CD14-positive monocyte (primary cell): ENCODE measurements at regions not wholly inside any gene's neighbourhood (a gene's known extent, or its start where the extent isn't known, plus 50 kb on each side); places are given as distances from the start of the nearest gene placed in this dataset.

ENCODE experiments used
- DNase-seq, 3 donors: peaks; one replicate each; pipeline ENCODE4 v3.0.0-alpha.2; 2011 to 2022
- H2AFZ ChIP-seq: 2 replicates; pipeline ENCODE4 v1.6.0; 2012; ENCODE audit warnings: mild to moderate bottlenecking, low read depth, low read length, inconsistent platforms; ENCODE audit not compliant: insufficient read depth, poor library complexity, severe bottlenecking
- H3K27ac ChIP-seq, 2 donors: 1 replicate in 1 of 2; 2 replicates in 1 of 2; pipeline ENCODE4 v1.5.1; 2012 to 2013; ENCODE audit warnings: low read length in 2 of 2, control low read depth in 1 of 2, inconsistent platforms in 1 of 2, low read depth in 1 of 2, mild to moderate bottlenecking in 1 of 2
- H3K27me3 ChIP-seq, 2 donors: one replicate each; pipeline versions ENCODE4 v1.6.0 to v1.6.1; 2011 to 2013; ENCODE audit warnings: low read length in 2 of 2; ENCODE audit not compliant: control insufficient read depth in 2 of 2, insufficient read depth in 2 of 2
- H3K36me3 ChIP-seq, 2 donors: replicated peaks in 1 of 2; 1 replicate in 1 of 2; 2 replicates in 1 of 2; pipeline versions ENCODE4 v1.5.1 to v1.6.1; 2012 to 2013; ENCODE audit warnings: low read length in 2 of 2, control low read depth in 1 of 2, inconsistent platforms in 1 of 2, mild to moderate bottlenecking in 1 of 2; ENCODE audit not compliant: insufficient read depth in 2 of 2, control insufficient read depth in 1 of 2
- H3K4me1 ChIP-seq, 2 donors: 1 replicate in 1 of 2; 2 replicates in 1 of 2; pipeline versions ENCODE4 v1.5.1 to v1.6.1; 2012 to 2013; ENCODE audit warnings: low read length in 2 of 2, control low read depth in 1 of 2, inconsistent platforms in 1 of 2, mild to moderate bottlenecking in 1 of 2, moderate library complexity in 1 of 2; ENCODE audit not compliant: insufficient read depth in 2 of 2, control insufficient read depth in 1 of 2
- H3K4me2 ChIP-seq: replicated peaks from 2 replicates; pipeline ENCODE3; 2012; ENCODE audit warnings: low read length, moderate library complexity, mild to moderate bottlenecking; ENCODE audit not compliant: poor library complexity, severe bottlenecking; ENCODE audit errors: extremely low read depth
- H3K4me3 ChIP-seq, 3 experiments: fragments of 200-600 bp in 1 of 3; sonication (generic) in 1 of 3; replicated peaks in 1 of 3; 1 replicate in 2 of 3; 2 replicates in 1 of 3; pipeline ENCODE4 v1.5.1; 2011 to 2013; ENCODE audit warnings: low read length in 3 of 3, mild to moderate bottlenecking in 3 of 3, control low read depth in 2 of 3, low read depth in 2 of 3, inconsistent platforms in 1 of 3, moderate library complexity in 1 of 3
- H3K79me2 ChIP-seq: 2 replicates; pipeline ENCODE4 v1.6.0; 2012; ENCODE audit warnings: mild to moderate bottlenecking, control low read depth, inconsistent platforms, low read length, moderate library complexity; ENCODE audit not compliant: insufficient read depth
- H3K9ac ChIP-seq: 2 replicates; pipeline ENCODE4 v1.6.0; 2017; ENCODE audit warnings: low read length, mild to moderate bottlenecking; ENCODE audit not compliant: insufficient read depth, poor library complexity, severe bottlenecking
- H3K9me3 ChIP-seq, 2 donors: replicated peaks in 1 of 2; 1 replicate in 1 of 2; 2 replicates in 1 of 2; pipeline versions ENCODE4 v1.5.1 to v1.6.1; 2012 to 2013; ENCODE audit warnings: low read length in 2 of 2, control low read depth in 1 of 2; ENCODE audit not compliant: control insufficient read depth in 1 of 2, insufficient read depth in 1 of 2
- H4K20me1 ChIP-seq: 2 replicates; pipeline ENCODE4 v1.6.0; 2012; ENCODE audit warnings: mild to moderate bottlenecking, low read length, control low read depth, moderate library complexity; ENCODE audit not compliant: insufficient read depth
- H3K27ac Mint-ChIP-seq, 7 donors: one replicate each; pipeline ENCODE4 v1.8.0; 2020; ENCODE audit warnings: mild to moderate bottlenecking in 7 of 7, mixed read lengths in 7 of 7, moderate library complexity in 6 of 7, inconsistent platforms in 2 of 7
- H3K27me3 Mint-ChIP-seq, 3 donors: one replicate each; pipeline ENCODE4 v1.8.0; 2021 to 2022; ENCODE audit warnings: low read depth in 3 of 3, mild to moderate bottlenecking in 3 of 3, mixed read lengths in 3 of 3, moderate library complexity in 3 of 3, inconsistent platforms in 1 of 3
- H3K36me3 Mint-ChIP-seq, 2 donors: one replicate each; pipeline ENCODE4 v1.8.0; 2020; ENCODE audit warnings: mixed read lengths in 2 of 2, inconsistent platforms in 1 of 2, mild to moderate bottlenecking in 1 of 2
- H3K4me1 Mint-ChIP-seq: one replicate; pipeline ENCODE4 v1.8.0; 2020; ENCODE audit warnings: mild to moderate bottlenecking, mixed read lengths
- H3K4me3 Mint-ChIP-seq, 2 donors: one replicate each; pipeline ENCODE4 v1.8.0; 2020; ENCODE audit warnings: mild to moderate bottlenecking in 2 of 2, mixed read lengths in 2 of 2, moderate library complexity in 1 of 2
- H3K9me3 Mint-ChIP-seq, 7 donors: one replicate each; pipeline ENCODE4 v1.8.0; 2020 to 2022; ENCODE audit warnings: mixed read lengths in 7 of 7, mild to moderate bottlenecking in 6 of 7, moderate library complexity in 6 of 7, inconsistent platforms in 2 of 7
- WGBS: methylation state at CpG from one replicate; pipeline ENCODE4 v1.1.5; 2013; ENCODE audit warnings: missing lambda C conversion rate; ENCODE audit not compliant: insufficient coverage; 5-methylcytosine and 5-hydroxymethylcytosine counted together
- intact Hi-C, 2 donors: fragments of 100-400 bp; cut with micrococcal nuclease; formaldehyde crosslinking; loops; one replicate each; pipeline versions ENCODE4 v1.15.0 to v1.15.1; 2023
- TF ChIP-seq, protein P1 (sequence below): fragments of 200-600 bp; IDR thresholded peaks from one replicate; pipeline ENCODE4 v1.8.0; 2022; ENCODE audit warnings: antibody characterized with exemption, mild to moderate bottlenecking

- H3K27ac Mint-ChIP-seq, result no peak overlapping the region
- H3K36me3 Mint-ChIP-seq, result peaks cover 3 to 14% of the 10 kb centered on the region in 2 donors
- TF ChIP-seq, protein P1, sequence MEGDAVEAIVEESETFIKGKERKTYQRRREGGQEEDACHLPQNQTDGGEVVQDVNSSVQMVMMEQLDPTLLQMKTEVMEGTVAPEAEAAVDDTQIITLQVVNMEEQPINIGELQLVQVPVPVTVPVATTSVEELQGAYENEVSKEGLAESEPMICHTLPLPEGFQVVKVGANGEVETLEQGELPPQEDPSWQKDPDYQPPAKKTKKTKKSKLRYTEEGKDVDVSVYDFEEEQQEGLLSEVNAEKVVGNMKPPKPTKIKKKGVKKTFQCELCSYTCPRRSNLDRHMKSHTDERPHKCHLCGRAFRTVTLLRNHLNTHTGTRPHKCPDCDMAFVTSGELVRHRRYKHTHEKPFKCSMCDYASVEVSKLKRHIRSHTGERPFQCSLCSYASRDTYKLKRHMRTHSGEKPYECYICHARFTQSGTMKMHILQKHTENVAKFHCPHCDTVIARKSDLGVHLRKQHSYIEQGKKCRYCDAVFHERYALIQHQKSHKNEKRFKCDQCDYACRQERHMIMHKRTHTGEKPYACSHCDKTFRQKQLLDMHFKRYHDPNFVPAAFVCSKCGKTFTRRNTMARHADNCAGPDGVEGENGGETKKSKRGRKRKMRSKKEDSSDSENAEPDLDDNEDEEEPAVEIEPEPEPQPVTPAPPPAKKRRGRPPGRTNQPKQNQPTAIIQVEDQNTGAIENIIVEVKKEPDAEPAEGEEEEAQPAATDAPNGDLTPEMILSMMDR, result no peak
- H3K79me2 ChIP-seq, result no peaks in the 10 kb centered on the region
- H3K36me3 ChIP-seq, result no peaks in the 10 kb centered on the region
- no peak overlapping the region for H3K4me3 Mint-ChIP-seq
- peaks cover 10 to 29% (median 22%) of the 10 kb centered on the region in 7 donors for H3K9me3 Mint-ChIP-seq
- H2AFZ ChIP-seq, result no peak overlapping the region
- intact Hi-C loops, result no loop called here
- H4K20me1 ChIP-seq, result no peaks in the 10 kb centered on the region
- no peak for DNase-seq
- H3K4me1 ChIP-seq, result no peaks in the 10 kb centered on the region
- H3K27me3 Mint-ChIP-seq, result peaks cover 0 to 7% (median 0%) of the 10 kb centered on the region in 3 donors
- H3K4me3 ChIP-seq, result no peak overlapping the region
- no peaks in the 10 kb centered on the region for H3K4me1 Mint-ChIP-seq
- peaks cover 8 to 15% of the 10 kb centered on the region in 2 donors for H3K9me3 ChIP-seq
- no peak overlapping the region for H3K27ac ChIP-seq
- no CpG with 5 or more reads among the region's 2 CpGs for WGBS
- H3K9ac ChIP-seq, result no peak overlapping the region
- H3K27me3 ChIP-seq, result no peaks in the 10 kb centered on the region
- no peak overlapping the region for H3K4me2 ChIP-seq
Observed at GRCh38 chr14:99052467-99052866, 219.5 kb downstream of the BCL11B start.

GRCh38 chr14:99055019-99055418 is 217.0 kb downstream of the BCL11B start:
- Histone ChIP-seq H4K20me1 (no peaks in the 10 kb centered on the region), H3K27ac (no peak overlapping the region), H3K36me3 (no peaks in the 10 kb centered on the region), H2AFZ (no peak overlapping the region), H3K4me2 (no peak overlapping the region), H3K27me3 (no peaks in the 10 kb centered on the region), H3K9me3 (peaks cover 10 to 15% of the 10 kb centered on the region in 2 donors), H3K4me1 (peaks cover 0 to 3% of the 10 kb centered on the region in 2 donors), H3K4me3 (no peak overlapping the region), H3K79me2 (no peaks in the 10 kb centered on the region), H3K9ac (no peak overlapping the region)
- TF ChIP-seq, protein P1, result no peak
- H3K27me3 Mint-ChIP-seq, result peaks cover 0 to 4% (median 0%) of the 10 kb centered on the region in 3 donors
- peaks cover 6 to 17% of the 10 kb centered on the region in 2 donors for H3K36me3 Mint-ChIP-seq
- 94% methylated on average over 4 of the region's 4 CpGs for WGBS
- H3K4me1 Mint-ChIP-seq, result peaks cover 11% of the 10 kb centered on the region
- DNase-seq, result no peak
- no peak overlapping the region for H3K4me3 Mint-ChIP-seq
- H3K27ac Mint-ChIP-seq, result no peak overlapping the region
- intact Hi-C loops, result no loop called here
- H3K9me3 Mint-ChIP-seq, result peaks cover 10 to 26% (median 22%) of the 10 kb centered on the region in 7 donors
